ENCODE measurements at regions not wholly inside any gene's neighbourhood (a gene's known extent, or its start where the extent isn't known, plus 50 kb on each side); places are given as distances from the start of the nearest gene placed in this dataset.

- ChIA-PET CTCF (ENCODE audit: unreplicated experiment) (no interaction called here), POLR2A (no interaction called here)
- no peak for DNase-seq (ENCODE audit: low spot score)
- TF ChIP-seq CTCF (conservative IDR thresholded peaks at IDR 0.05; ENCODE audit: low read length) (no peak), EZH2phosphoT487 (IDR thresholded peaks at IDR 0.05; ENCODE audit: borderline replicate concordance, low read depth, low read length) (no peak)
- H3K79me2 ChIP-seq (ENCODE audit: insufficient read depth, low read depth, low read length) = no peaks in the 10 kb centered on the region
- H3K27ac ChIP-seq (ENCODE audit: low read depth, low read length, poor library complexity, severe bottlenecking) = no peak overlapping the region
- no peaks in the 10 kb centered on the region for H3K9me3 ChIP-seq (ENCODE audit: low read length)
- no peaks in the 10 kb centered on the region for H4K20me1 ChIP-seq (ENCODE audit: insufficient read depth, low read length)
- BruUV-seq (replicated peaks) = no TSS peak
- no peak overlapping the region for H2AFZ ChIP-seq (ENCODE audit: low read length)
- no peaks in the 10 kb centered on the region for H3K36me3 ChIP-seq (ENCODE audit: insufficient read depth, low read length)
- no peaks in the 10 kb centered on the region for H3K9me2 ChIP-seq (ENCODE audit: insufficient read depth, low read length)
- H3K4me3 ChIP-seq (ENCODE audit: low read depth, low read length, poor library complexity, severe bottlenecking) = no peak overlapping the region
- no peaks in the 10 kb centered on the region for H3K4me1 ChIP-seq (ENCODE audit: insufficient read depth, low read length, poor library complexity, severe bottlenecking)
- H3K4me2 ChIP-seq (ENCODE audit: low read length) = no peak overlapping the region
- intact Hi-C loops (cut with micrococcal nuclease; ENCODE audit: unreplicated experiment) = no loop called here
Observed at GRCh38 chr1:189175889-189176288, 1301.8 kb downstream of the BRINP3 start.

- POLR2A ChIA-PET = interaction anchor here (1.4 kb wide), 1 partner anchor 8 kb away, joined by 5 read pairs; no protein-coding TSS in a partner anchor
- CTCF ChIA-PET (ENCODE audit: unreplicated experiment) = no interaction called here
- Histone ChIP-seq H4K20me1 (ENCODE audit: insufficient read depth, low read length) (no peaks in the 10 kb centered on the region), H3K4me1 (ENCODE audit: insufficient read depth, low read length, poor library complexity, severe bottlenecking) (no peaks in the 10 kb centered on the region), H2AFZ (ENCODE audit: low read length) (no peak overlapping the region), H3K9me3 (ENCODE audit: low read length) (no peaks in the 10 kb centered on the region), H3K9me2 (ENCODE audit: insufficient read depth, low read length) (no peaks in the 10 kb centered on the region), H3K4me3 (ENCODE audit: low read depth, low read length, poor library complexity, severe bottlenecking) (no peak overlapping the region), H3K36me3 (ENCODE audit: insufficient read depth, low read length) (no peaks in the 10 kb centered on the region), H3K27ac (ENCODE audit: low read depth, low read length, poor library complexity, severe bottlenecking) (no peak overlapping the region), H3K4me2 (ENCODE audit: low read length) (no peak overlapping the region), H3K79me2 (ENCODE audit: insufficient read depth, low read depth, low read length) (no peaks in the 10 kb centered on the region)
- TF ChIP-seq CTCF (conservative IDR thresholded peaks at IDR 0.05; ENCODE audit: low read length) (no peak), EZH2phosphoT487 (IDR thresholded peaks at IDR 0.05; ENCODE audit: borderline replicate concordance, low read depth, low read length) (no peak)
- DNase-seq (ENCODE audit: low spot score) = no peak
- intact Hi-C loops (cut with micrococcal nuclease; ENCODE audit: unreplicated experiment) = no loop called here
- no TSS peak for BruUV-seq (replicated peaks)
Observed at GRCh38 chr1:189180057-189180456, 1297.6 kb downstream of the BRINP3 start.

- Histone ChIP-seq H3K4me1 (ENCODE audit: insufficient read depth, low read length, poor library complexity, severe bottlenecking) (no peaks in the 10 kb centered on the region), H3K79me2 (ENCODE audit: insufficient read depth, low read depth, low read length) (no peaks in the 10 kb centered on the region), H4K20me1 (ENCODE audit: insufficient read depth, low read length) (no peaks in the 10 kb centered on the region), H3K9me3 (ENCODE audit: low read length) (no peaks in the 10 kb centered on the region), H2AFZ (ENCODE audit: low read length) (no peak overlapping the region), H3K9me2 (ENCODE audit: insufficient read depth, low read length) (no peaks in the 10 kb centered on the region), H3K4me3 (ENCODE audit: low read depth, low read length, poor library complexity, severe bottlenecking) (no peak overlapping the region), H3K27ac (ENCODE audit: low read depth, low read length, poor library complexity, severe bottlenecking) (no peak overlapping the region), H3K4me2 (ENCODE audit: low read length) (no peak overlapping the region), H3K36me3 (ENCODE audit: insufficient read depth, low read length) (no peaks in the 10 kb centered on the region)
- ChIA-PET CTCF (ENCODE audit: unreplicated experiment) (no interaction called here), POLR2A (no interaction called here)
- BruUV-seq (replicated peaks) = no TSS peak
- intact Hi-C loops (cut with micrococcal nuclease; ENCODE audit: unreplicated experiment) = no loop called here
- DNase-seq (ENCODE audit: low spot score) = no peak
- TF ChIP-seq EZH2phosphoT487 (IDR thresholded peaks at IDR 0.05; ENCODE audit: borderline replicate concordance, low read depth, low read length) = no peak
- no peak for TF ChIP-seq CTCF (conservative IDR thresholded peaks at IDR 0.05; ENCODE audit: low read length)
Observed at GRCh38 chr1:189185097-189185496, 1292.6 kb downstream of the BRINP3 start.

Data from OCI-LY7 (cell line).